HG03565 (cell line): ENCODE measurements at regions not wholly inside any gene's neighbourhood (a gene's known extent, or its start where the extent isn't known, plus 50 kb on each side); places are given as distances from the start of the nearest gene placed in this dataset.

Source experiments
- ATAC-seq: cut with Tn5 transposase; IDR thresholded peaks from one replicate; pipeline ENCODE4 v1.9.1; 2021; ENCODE audit warnings: mild to moderate bottlenecking, moderate library complexity; ENCODE audit not compliant: unreplicated experiment

DNA sequence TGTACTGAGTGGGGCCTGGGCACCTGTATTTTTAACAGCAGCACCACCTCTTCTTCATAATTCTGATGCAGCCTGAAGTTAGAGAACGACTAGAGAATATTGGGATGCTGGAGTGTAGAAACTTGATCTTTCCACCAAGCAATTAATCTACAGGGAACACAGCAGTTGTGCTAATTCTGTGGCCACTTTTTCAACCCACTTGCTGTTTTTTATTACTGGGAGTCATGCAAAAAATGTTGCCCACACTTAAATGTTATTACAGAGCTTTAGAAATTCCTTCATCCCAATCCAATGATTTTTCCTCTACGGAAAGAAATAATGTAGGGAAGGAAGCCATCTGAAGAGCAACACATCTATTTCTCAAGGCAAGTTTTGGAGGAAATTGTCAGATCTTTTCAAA, 190.9 kb upstream of the TUT7 start:
- ATAC-seq: no peak

DNA sequence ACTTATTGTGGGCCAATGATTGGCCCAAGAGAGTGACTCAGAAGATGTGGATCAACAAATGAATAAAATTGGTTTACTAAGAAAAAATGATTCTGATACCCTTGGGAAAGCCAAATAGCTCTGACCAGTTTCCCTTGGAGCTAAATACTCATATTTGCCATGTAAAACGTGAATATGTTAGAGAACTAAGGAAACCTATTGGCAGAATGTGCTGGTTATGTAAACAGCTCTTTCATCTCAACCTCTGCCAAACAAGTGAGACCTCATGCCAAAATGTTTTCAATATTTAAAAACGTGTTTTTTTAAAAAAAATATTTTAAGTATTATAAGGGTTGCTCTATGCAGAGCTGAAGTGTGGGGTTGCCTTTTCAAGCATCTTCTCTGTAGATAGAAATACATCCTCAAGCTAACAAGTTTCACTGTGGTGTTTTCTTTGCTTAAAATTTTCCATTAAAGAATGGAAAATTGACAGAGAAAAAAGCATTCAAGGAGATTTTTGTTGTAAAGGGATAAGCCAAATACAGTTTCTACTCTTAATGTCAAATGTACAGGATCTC, 186.9 kb upstream of the TUT7 start:
- no peak for ATAC-seq

DNA sequence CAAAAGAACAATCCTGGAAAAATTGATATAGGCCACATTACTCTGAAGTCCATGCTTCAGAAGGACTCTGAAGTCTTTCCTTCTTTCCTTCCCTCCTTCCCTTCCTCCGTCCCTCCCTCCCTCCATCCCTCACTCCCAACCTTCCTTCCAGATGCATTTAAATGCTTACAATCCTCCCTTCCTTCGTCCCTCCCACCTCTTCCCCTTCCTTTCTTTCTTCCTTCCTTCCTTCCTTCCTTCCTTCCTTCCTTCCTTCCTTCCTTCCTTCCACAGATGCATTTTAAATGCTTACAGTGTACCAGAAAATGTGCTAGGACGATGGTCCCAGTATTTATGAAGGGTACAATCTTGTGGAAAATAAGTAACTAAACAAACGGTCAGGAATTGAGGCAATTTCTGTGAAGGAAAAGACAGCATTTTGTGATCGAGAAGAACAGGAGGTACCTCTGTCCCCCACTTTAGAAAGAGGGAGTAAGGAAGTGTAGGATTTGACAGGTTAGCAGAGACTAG, 181.3 kb upstream of the TUT7 start:
- no peak for ATAC-seq

DNA sequence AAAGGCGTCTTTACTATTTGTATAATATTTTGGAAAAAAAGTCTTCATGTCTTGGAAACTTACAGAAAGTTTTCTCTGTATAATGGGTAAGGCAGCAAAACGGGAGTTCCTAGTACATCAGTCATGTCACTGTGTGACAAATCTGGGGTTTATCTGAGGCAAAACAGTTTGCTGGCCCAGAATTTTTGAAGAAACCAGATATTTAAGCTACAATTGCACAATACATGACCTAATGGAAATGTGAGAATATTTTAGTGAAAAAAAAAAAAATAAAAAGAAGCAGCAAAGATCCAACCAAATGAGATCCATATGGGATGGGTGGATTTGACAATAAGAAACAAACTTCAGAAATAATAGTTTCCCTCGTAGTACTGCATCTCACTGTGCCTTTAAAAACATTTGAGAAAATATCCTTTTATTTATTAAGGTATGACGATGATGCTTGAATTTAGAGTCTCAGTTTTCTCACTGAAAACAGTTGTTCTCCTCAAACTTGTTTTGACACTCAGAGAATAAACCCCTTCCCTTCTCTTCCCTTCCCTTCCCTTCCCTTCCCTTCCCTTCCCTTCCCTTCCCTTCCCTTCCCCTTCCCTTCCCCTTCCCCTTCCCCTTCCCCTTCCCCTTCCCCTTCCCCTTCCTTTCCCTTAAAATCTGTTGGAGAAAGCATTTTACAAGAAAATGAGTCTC, 180.5 kb upstream of the TUT7 start:
- ATAC-seq: no peak

DNA sequence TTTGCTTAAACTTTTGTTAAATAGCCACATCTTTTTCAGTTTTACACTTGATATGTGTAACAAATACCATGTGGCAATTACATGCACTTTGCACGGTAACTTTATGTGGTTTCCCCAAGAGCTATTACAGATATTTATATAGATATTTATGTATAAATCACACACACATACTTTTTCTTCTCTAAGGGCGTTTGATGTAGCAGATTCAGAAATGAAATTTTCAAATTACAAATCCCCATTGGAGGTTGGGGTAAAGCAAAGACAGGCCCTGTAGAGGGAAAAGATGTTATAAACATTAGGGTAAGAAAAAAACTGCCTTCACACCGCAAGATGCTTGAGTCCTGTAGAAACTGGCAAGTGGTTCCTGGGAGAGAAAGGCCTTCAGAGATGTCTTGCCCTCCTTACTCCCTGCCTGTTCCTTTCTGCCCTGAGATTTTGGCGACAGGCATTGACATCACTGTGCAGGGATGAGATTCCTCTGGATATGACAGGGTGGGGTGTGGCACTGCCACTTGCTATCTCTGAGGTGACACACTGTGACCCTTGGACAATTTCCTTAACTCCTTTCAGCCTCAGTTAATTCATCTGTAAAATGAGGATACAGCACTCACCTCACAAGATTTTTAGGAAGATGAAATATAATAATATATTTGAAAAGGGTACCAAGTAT, 177.9 kb upstream of the TUT7 start:
- ATAC-seq: no peak

DNA sequence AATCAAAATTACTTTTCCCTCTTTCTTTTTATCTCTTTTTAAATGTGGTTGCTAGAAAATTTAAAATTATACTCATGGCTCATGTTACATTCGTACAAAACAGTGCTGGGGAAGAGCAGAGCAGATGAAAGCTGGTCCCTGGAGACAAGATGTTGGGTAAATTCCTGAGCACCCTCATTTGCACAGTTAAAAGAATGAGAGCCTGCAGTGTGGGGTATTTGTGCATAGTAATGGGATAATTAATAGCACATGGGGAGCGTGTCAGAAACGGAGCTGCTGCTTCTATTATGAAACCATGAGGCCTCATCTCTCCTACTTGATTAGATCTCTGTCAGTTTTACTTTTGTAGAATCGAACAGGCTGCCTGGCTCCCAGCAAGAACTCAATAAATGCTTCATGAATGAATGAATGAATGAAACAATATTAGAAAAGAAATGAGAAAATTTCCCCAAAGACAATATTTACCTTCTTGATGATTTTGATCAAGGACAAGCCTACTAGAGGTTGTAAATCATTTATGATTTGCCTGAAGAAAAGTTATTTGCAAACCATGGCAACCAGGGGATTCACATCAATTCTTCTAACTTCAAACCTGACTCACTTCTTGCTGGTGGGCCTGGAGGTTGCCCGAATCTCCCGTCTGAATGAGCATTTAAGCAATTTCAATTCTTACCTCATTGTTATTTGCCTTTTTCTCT, 177.2 kb upstream of the TUT7 start:
- no peak for ATAC-seq

DNA sequence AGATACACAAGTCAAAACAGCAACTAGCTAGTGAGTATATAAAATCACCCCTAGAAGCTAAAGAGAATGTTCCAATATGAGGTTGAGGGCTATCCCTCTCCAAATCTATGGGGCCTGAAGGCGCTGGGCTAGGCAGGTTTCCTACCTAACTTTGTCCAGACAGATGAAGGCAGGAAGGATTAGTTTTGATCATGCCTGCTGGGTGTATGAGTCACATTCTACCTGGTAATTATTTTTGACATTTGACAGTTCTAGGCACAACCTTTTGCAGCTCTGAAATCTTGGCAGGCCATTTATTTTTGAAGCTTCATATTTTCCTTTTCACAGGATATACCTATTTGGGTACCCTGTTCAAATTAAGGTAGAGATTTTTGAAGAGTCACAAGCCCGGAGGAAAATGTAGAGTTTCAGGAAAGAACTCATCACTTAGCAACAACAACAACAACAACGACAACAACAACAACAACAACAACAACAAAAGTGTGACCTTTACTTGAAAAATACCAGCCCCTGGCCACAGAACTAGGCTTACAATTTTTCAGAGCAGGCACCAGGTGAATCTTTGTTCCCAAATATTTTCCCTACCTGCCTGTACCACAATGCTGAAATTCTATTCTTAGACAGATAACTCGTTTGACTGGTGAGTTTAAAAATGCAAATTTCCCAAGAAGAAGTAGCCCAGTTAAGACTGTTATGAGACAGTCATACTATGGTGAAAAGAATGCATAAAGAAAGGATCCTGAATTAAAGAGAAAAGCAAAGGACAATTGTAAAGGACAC, 175.5 kb upstream of the TUT7 start:
- ATAC-seq: no peak

DNA sequence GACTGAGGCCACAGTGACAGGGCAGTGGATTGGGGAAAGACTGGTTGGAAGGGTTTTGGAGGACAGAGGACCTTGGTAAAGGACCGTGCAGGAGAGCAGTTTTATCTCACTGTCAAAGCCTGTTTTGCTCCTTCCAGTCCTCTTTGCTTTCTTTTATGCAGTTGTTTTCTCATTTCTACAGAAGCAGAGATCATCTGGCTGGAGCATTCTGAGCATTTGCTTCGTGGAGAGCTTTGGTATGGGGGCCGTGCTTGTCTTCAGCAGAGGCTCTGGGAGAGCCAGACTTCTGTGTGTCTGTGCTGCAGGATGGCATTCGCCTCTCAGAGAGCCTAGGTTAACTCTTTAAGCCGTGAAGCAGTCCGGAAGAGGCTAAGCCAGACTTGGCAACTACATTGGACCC, 171.8 kb upstream of the TUT7 start:
- ATAC-seq: no peak

DNA sequence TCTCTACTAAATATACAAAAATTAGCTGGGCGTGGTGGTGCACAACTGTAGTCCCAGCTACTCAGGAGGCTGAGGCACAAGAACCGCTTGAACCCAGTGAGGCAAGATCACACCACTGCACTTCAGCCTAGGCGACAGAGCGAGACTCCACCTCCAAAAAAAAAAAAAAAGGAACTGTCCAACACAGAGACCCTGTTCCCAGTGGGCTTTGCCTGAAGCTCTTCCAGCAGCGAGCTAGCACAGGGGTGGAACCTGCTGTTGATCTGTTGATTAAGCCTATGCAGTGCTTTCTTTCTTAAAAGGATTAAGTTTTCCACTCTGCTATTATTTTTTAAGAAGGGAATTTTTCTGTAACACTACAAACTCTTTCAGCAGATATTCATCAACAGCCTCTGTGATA, 171.0 kb upstream of the TUT7 start:
- no peak for ATAC-seq

DNA sequence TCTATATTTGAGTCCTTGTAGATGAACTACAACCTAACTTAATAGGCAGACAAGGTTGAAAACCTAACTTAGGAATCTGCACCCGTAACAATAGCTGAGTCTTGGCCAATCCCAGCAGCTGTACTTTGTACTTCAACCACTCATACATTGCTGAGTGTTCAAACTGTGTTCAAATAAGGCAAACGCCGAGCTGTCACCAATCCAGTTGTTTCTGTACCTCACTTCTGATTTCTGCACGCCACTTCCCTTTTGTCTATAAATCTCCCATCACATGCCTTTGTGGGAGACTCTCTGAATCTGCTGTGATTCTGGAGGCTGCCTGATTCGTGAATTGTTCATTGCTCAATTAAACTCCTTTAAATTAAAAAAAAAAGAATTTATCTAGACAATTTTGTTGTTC, 167.8 kb upstream of the TUT7 start:
- ATAC-seq: no peak

DNA sequence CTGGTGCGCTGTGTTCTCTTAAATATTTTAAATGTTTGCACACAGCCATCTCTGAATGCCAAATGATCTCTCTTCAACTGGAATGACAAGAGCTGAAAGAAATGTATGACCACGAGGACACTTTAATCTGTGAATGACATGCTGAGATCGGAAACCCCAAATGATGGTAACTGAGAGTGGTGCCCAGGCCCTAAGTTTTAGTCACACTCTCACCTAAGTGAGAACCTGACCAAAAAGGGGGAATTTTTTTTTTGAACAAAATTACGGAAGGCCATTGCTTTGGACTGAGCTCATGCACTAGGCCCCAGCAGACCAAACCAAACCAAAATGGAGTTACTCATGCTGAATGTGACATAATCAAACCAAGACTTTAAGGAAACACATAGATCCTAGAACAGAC, 167.1 kb upstream of the TUT7 start:
- ATAC-seq: no peak

DNA sequence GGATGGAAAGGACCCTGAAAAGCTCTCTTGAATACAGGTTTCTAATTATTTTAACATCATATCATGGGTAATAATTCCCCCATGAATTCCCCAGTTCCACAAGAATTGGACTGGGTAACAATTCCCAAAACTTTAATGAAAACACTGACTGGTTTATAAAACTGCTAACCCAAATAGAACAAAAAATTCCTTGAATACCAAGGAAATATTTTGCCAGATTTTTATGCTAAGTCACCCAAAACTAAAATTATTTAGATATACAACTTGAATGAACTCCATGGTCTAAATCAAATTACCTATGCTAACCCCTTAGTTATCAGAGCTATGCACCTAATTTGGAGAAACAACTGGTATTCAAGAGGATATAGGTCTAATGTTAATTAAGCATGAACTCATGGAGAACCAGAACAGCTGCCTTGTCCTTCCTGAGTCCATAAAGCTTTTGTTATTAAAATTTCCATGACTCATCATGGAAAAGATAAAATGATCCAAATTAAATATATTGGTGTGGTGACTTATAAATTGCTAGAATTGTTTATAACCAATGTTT, 164.9 kb upstream of the TUT7 start:
- no peak for ATAC-seq

DNA sequence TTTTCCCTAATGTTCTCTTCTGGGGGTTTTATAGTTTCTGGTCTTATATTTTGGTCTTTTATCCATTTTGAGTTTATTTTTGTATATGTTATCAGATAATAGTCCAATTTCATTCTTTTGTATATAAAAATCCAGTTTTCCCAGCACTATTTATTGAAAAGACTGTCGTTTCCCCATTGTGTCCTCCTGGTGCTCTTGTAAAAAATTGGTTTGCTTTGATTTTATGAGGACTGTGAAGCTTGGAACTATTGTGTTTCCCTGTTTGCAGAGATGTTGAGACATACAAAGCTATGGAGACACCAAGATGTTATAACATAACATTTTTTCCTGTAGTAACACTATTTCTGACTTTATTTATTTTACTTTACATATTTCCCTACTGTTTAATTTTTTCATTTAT, 163.3 kb upstream of the TUT7 start:
- no peak for ATAC-seq

DNA sequence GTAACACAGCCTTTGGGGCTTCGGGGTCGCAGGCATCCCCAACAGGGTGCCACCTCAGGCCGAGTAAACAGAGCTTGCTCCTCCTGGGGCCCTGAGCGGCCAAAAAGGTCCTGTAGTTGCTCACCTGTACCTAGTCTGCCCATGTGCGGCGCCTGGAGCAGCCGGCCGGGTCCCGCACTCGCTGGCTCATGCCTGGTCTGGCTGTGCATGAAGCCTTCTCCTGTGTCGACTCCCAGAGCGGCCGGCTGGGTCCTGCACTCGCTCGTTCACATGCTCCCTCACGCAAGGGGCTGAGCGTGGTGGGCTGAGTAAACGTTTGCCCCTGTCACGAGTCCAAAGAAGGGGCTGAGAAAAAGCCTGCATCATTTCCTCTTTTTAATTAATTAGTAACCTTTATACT, 162.4 kb upstream of the TUT7 start:
- ATAC-seq: no peak

DNA sequence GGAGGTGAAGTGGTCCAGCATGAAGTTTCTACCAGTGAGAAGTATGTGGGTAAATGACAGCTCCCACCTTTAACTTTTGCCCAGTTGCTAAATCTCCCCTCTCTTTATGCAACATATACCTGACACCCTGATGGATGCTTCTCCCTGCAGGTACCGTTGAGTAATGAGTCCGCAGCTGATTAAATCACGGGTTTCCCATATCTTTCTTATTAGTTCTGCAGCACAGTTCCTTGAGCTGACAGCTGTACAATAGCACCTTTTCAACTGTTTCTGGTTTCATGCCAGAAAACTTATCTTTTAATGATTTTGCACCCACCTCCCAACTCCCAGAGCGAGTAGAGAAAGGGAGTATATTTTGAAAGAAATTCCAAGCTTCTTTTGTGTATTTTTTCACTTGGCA, 161.0 kb upstream of the TUT7 start:
- no peak for ATAC-seq

DNA sequence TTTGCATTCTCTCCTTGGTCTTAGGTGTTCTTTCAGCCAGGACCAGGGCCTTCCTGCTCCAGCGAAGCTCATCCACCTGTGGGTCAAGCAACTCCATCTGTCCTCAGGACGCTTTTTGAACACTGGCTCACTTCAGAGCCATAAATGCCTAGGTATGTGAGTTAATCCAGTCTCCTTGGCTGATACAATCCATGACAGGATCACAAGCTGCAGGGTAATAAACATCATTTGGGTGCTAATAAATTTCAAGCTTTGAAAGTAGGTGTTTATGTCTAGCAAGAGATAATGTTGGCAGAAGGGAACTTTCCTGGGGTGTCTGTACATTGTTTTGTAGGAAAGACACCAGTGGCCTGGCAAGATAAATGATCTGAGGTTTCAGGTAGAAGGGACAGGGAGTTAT, 159.2 kb upstream of the TUT7 start:
- ATAC-seq: no peak

DNA sequence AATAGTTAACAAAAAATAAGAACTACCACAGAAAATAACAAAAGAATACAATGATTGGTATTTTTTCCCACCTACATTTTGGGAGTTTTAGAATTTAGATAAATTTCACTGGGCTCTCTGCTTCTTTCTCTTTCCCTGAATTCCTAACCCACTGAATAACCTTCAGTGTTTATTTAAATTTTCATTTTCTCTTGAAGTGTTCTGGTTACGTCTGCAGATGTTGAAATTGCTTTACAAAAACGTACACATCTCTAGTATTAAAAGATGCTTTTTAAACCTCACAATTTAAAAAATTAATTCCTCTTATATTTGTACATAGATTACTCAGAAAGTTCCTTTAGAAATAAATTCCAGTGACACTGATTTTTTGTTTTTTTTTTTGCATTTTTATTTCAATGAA, 158.7 kb upstream of the TUT7 start:
- no peak for ATAC-seq

DNA sequence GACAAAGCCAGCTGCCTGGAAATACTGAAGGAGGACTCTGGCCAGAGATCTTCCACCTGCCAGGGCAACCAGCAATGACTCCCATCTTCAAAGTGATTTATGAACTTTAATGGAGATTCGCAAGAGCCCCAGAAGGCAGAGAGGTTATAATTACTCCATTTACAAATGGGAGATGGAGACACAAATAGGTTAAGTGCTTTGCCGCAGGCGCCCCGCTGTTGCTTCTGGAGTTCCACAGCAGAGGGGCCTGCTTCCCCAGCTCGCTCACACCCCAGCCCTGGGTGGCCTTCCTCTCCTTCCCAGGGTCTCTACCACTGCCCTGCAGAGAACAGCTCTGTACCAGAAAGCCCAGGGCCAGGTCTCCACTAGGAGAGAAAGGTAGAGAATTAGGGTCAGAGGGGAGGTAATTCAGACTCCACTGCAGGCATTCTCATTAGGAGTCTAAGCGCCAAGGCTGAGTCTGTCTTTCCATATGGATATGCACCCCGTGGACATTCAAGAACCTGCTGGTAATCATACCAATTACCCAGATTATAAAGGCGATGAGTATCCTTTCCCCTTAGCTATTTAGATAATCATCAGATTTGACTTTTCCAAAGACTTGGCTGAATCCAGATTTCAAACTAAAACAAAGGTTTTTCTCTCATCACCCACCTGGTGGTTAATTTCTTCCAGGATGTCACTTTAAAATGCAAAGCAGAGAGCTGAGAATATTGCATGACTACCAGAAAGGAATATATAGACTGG, 157.6 kb upstream of the TUT7 start:
- ATAC-seq: no peak

DNA sequence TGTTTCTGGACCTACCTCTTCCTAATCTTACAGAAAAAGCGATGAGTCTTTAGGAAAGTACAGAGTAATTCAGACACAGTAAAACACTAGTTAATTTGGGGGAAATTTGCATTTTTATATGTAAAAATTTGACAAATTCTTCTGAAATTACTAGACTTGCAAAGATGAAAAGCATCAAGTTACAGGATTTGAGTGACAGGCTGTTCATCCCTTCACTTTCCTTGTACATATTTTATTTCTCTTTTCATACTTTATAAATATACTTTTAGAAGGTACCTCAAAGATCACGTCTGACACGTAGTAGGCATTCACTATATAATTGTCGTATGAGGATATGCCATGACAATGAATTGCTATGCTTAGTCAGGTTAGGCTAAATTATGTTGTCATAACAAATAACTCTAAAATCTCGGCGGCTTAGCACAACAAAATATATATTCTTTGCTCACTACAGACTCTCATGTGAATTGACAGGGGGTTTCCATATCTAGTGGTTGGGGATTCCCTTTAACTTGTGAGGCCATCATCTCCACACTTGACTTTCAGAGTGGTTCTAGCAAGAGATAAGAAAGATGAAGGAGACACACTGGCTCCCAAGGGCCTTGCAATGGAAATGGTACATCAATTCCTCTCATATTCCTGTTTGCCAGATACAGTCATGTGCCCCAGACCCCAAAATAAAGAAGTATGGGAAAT, 154.1 kb upstream of the TUT7 start:
- peak; percentile 61 for ATAC-seq
